Fibroblast of peridontal ligament (primary cell): ENCODE measurements at regions not wholly inside any gene's neighbourhood (a gene's known extent, or its start where the extent isn't known, plus 50 kb on each side); places are given as distances from the start of the nearest gene placed in this dataset.

Experiments used
- DNase-seq: peaks from one replicate; pipeline ENCODE4 v3.0.0-alpha.2; 2010; ENCODE audit errors: extremely low read depth

DNA sequence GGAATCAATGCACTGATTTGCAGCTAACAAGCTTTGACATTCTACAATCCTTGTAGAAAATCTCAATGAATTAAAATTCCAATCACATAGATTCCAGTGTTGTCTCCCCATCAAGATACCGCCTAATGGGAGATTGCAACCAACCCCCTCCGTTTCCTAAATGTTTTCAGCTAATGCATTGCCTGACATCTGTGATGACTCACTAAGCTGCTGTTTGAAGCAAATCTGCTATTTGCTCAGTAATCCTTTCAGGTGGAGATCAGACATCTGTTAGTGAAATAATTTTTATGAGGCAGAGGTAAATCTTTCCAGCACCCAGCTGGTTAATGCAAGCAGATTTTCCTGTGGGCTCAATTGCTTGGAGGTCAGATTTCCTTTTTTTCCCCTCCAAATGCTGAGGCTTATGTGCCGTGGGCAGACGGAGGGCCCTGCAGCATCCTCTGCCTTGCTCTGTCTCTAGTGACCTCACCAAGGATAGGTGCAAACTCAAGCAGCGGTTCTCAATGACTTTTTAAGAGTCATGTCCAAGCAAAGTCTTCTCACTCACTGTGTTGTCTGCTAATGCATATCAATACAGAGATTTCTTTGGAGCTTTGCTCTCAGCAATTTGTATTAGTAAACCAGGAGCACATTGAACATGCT is 91.1 kb upstream of the RAB3GAP2 start:
- no peak for DNase-seq

DNA sequence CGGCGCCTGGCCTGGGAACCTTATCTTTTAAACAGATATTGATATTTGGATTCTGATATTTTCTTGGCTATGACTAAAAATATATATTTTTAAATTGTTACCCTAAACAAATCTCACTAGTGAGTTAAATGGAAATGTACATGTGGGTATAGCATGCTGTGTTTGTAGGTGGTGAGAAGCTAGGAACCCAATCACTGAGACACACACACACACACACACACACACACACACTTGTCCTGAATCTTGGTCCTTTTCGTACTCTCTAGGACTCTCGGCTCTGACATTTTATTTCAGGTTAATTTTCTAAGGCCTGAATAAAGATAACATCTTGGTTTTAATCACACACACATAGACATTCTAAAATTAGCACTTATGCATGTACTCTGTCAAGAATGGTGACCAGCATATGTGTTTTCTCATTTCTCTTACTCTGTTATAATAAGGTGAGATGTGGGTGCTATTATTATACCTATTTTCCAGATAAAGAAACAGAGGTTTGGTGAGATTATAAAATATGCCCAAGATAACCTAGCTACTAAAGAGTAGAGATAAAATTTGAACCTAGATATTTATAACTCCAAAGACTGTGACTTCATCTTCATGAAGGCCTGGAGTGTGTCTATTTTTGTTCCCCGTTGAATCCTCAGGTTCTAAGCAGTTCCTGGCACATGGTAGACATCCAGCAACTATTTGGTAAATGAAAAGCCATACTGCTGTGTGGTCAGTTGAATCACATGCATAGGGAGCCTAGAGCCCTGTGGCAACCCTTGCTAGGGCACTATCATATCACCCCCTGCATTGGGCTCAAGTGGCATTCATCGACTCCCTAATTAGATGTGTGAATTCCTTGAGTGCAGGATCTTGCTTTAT is 85.0 kb upstream of the RAB3GAP2 start:
- no peak for DNase-seq

DNA sequence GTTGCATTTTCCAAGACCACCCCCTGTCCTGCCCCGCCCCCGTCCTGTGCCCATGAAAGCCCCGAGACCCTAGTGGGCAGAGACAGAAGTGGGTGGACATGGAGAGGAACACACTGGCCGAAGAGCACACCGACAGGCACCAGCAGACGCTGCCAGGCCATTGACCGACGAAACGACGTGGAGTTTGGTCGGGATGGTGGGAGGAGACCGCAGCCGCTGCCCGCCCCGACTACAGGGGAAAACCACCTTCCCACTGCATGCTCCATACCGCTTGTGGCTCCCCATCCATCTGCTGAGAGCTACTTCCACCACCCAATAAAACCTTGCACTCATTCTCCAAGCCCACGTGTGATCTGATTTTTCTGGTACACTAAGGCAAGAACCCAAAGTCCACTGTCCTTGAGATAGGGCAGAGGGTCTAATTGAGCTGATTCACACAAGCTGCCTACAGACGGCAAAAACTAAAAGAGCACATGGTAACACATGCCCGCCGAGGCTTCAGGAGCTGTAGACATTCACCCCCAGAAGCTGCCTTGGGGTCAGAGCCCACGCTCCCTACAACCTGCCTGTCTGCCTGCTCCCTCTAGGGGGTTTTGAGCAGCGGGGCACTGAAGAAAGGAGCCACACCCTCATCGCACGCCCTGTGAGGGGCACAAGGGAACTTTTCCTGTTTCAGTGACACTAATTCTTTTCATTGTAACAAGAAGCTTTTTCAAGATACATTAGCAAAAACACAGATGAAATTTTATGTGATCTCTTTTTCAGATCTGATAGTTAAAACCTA is 81.2 kb upstream of the RAB3GAP2 start:
- no peak for DNase-seq

- no peak for DNase-seq
Observed at GRCh38 chr1:220348211-220348610, 76.0 kb upstream of the RAB3GAP2 start.

GRCh38 chr1:220347654-220348175 is 75.5 kb upstream of the RAB3GAP2 start:
- DNase-seq, result no peak

DNA sequence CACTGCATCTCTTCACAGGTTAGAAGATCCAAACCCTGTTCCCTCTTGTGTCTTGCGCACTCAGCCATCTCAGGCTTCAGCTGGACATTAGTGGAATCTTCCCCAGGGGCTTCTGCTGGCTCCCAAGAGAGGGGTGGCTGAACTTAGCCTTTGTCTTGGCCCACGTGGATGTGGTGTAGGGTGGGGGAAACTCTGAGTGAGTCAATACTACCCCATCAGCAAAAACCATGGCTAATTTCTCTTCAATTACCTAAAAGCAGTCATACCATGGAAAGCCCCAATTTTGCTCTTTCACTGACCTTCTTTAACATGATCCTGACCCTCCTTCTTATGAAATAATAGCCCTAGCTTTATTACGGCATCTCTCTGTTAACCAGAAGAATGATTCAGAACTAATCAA is 72.5 kb upstream of the RAB3GAP2 start:
- no peak for DNase-seq

GRCh38 chr1:220342853-220343252 is 70.6 kb upstream of the RAB3GAP2 start:
- no peak for DNase-seq

- no peak for DNase-seq
Observed at GRCh38 chr1:220341126-220341525, 68.9 kb upstream of the RAB3GAP2 start.

GRCh38 chr1:220339581-220339980 is 67.3 kb upstream of the RAB3GAP2 start:
- DNase-seq, result no peak

GRCh38 chr1:220338759-220339158 is 66.5 kb upstream of the RAB3GAP2 start:
- DNase-seq, result no peak

DNA sequence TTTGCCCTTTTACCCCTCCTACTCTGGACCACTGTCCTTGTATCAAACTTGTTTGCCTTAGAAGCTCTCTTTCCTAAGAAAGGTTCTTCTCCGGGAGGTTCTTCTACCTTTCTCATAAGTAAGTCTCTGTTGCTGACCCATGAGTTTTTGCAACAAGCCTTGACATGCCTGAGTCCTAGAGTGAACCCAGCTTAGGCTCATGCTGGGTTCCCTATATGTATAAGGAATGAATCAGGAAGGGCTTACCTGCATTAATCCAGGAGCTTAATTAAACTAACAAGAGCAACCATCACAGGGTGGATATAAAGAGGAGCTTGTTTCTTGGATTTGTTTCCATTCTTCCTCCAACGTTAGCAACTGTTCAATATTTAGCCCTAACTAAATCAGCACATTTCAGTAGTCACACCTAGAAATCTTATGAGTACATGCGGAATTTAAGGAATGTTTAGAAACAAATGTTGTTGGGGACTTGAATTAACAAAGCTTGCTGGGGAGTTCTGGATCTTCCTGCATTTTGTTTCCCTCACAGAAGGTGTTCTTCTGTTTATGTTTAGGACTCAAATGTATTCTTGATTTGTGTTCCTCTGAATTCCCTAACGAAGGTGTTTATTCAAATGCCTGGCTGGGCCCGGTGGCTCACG is 64.3 kb upstream of the RAB3GAP2 start:
- DNase-seq, result no peak

DNA sequence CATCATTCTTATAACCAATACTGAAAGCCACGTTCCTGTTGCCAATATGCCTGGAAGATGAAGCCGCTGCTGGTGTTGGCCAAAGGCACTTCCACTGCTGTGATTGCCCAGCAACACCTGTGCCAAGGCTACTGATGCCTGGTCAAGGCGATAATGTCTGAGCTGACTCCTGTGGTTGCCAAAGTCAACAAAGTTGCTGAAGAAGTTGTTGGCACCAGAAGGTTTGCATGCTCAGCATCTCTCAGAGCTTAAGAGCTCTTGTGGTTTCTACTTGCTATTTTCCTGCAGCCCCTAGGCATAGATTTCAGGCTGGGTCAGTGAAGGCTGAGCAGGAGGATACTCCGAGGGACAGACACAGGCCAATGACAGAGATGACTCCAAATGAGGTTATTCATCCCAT is 63.4 kb upstream of the RAB3GAP2 start:
- no peak for DNase-seq

GRCh38 chr1:220331318-220331717 is 59.1 kb upstream of the RAB3GAP2 start:
- no peak for DNase-seq

DNA sequence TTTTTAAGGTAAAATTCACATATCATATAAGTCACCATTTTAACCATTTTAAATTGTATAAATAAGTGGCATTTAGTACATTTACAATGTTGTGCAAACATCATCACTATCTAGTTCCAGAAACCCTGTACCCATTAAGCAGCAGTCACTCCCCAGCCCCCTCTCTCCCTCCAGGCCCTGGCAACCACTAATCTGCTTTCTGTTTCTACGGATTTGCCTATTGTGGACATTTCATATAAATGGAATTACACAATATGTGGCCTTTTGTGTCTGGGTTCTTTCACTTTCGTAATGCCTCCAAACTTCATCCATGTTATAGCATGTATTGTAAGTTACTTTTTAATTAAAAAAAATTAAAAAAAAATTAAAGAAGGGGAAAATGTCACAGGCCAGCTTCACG is 58.0 kb upstream of the RAB3GAP2 start:
- peak; percentile 39 for DNase-seq

GRCh38 chr1:220327106-220327505 is 54.9 kb upstream of the RAB3GAP2 start:
- no peak for DNase-seq

DNA sequence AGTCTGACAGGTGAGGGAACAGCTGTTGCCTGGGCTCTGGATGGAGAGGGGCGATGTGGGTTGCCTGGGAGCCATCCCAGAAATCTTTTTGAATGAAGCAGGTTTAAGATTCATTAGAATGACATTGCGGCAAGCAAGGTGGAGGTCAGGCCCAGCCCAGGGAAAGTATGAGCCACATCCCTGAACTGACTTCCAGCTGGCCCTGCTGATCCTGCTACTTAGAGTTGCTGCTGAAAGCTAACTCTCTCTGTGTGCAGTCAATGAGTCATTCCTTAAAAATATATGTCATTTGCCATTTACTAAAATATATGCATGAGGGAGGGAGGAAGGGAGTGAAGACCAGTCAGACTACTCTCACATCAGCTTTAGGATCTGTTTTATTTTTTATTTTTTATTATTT is 54.3 kb upstream of the RAB3GAP2 start:
- DNase-seq, result no peak

GRCh38 chr1:220325306-220325995 is 53.2 kb upstream of the RAB3GAP2 start:
- DNase-seq, result no peak

DNA sequence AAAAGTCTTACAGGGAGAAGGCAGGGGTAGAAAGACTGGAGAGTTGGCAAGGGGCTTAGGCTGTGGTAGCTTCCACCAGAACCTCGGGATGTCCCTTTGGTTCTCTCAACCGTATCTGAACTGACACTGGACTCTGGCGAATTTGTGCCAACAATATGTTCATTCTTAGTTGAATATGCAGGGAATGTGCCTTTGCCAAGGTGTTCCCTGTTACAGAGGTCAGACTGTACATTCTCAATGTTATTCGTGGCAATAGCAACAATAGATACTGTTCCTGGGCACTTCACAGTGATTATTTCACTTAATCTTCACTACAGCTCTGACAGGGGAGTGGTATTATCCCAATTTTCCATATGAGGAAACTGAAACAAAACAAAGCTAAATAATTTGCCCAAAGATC is 51.5 kb upstream of the RAB3GAP2 start:
- no peak for DNase-seq

- DNase-seq, result no peak
Observed at GRCh38 chr1:220322570-220322969, 50.3 kb upstream of the RAB3GAP2 start.
